ACHN (cell line): ENCODE measurements at regions not wholly inside any gene's neighbourhood (a gene's known extent, or its start where the extent isn't known, plus 50 kb on each side); places are given as distances from the start of the nearest gene placed in this dataset.
"Not testable (repeated sequence)": the region's sequence is repeated elsewhere in the genome, so short reads cannot be mapped to it uniquely, and the experiment has no call there.

Experiments used
- DNase-seq: peaks from one replicate; pipeline ENCODE4 v3.0.0-alpha.2; 2015
- in situ Hi-C: cut with HindIII; loops from 2 replicates; pipeline ENCODE4 v1.10.0; 2017; ENCODE audit warnings: low sequenced_read_pairs, low pct_ligation_motif_present, low pct_unique_long_range_greater_than_20kb

DNA sequence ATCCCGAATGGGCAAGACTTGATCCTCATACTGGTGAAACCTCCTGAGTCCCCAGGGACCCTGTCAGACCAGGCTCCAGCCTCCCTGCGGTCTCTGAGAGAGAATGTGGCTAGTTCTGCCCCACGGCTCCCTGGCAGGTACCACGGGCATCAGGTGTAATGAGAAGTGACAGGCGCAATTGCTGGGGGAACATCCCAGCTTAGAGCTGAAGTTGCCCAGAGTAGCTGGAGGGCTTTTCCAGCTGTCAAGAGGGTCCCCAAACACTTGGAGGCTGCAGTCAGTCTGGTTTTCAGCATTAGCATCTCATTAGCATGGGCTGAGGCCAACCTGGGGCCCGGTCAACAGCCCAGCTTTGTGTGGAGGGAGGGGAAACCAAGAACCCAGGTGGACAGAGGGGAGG, 100.0 kb upstream of the TMEM132E start:
- DNase-seq, result no peak
- in situ Hi-C loops, result no loop called here

DNA sequence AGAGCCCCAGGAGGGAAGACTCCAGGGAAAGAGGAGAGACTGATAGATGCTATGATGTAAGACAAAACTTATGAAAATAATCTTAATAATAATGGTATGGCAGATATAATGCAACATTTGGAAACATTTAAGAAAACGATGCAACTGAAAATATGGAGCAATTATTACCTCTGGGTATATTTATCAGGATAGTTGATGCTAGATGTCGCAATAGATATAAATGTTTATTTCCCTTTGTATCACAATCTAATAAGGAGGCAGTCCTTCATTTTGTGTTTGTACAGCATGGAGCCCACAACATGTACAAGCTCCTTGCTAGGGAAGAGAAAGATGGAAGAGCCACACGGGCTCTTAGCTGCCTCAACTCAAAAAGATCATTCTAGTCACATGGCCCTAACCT, 101.1 kb upstream of the TMEM132E start:
- DNase-seq, result no peak
- in situ Hi-C loops, result no loop called here

DNA sequence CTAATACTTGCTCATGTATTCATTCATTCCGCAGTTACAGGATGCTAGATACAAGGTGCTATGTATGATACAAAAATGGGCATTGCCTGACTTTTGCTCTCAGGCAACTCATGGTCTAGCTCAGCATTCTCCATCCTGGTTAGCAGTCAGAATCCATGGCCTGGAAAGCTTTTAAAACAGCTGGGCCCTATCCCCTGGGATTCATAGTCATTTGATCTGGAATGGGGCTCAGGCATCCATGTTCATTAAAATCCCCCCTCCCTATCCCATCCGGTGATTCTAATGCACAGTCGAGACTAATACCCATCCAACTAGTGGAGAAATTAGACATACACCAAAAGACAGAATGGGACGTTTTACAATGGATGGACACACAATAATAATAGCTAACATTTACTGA, 104.1 kb upstream of the TMEM132E start:
- in situ Hi-C loops, result no loop called here
- DNase-seq, result no peak

DNA sequence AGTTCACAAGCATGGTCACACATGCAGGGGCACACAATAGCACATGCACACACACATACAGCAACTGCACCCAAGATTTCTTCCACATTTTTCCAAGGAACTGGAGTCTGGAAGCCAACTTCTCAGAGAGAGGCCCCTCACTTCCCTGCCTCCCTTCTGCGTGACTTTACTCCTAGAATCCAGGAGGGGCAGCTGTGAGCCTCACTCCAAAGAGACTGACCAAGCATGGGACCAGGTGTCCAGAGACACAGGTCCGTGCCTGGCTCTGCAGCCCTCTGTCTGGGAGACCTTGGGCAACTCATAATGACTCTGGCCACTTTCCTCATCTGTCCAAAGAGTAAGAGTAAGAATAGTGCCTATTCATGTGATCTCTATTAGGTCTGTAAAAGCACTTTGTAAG, 104.7 kb upstream of the TMEM132E start:
- in situ Hi-C loops, result no loop called here
- no peak for DNase-seq

DNA sequence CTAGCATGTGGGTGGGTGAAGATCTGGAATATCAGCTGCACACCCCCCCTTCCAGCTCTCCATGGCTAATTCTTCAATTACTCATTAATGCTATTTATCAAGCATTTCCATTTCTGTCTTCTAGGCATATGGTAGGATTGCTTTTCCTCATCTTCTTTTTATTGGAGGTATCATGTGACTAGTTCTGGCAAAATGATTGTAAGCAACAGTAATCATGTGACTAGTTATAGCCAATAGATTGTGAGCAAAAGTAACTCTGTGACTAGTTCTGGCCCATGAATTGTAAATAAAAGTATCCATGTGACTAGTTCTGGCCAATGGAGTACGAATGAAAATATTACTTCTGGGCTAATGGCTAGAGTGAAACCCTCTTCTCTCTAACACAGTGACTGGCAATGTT, 107.0 kb upstream of the TMEM132E start:
- no peak for DNase-seq
- in situ Hi-C loops, result no loop called here

DNA sequence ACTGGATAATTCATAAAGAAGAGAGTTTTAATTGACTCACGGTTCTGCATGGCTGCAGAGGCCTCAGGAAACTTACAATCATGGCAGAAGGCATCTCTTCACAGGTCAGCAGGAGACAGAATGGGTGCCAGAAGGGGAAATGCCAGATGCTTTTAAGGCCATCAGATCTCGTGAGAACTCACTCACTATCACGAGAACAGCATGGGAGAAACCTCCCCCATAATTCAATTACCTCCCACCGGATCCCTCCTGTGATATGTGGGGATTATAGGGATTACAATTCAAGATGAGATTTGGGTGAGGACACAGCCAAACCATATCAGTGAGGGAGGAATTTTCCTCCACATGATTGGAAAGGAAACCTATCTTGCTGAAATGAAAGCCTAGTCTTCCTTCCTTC, 108.1 kb upstream of the TMEM132E start:
- in situ Hi-C loops, DNase-seq: not testable (repeated sequence)

DNA sequence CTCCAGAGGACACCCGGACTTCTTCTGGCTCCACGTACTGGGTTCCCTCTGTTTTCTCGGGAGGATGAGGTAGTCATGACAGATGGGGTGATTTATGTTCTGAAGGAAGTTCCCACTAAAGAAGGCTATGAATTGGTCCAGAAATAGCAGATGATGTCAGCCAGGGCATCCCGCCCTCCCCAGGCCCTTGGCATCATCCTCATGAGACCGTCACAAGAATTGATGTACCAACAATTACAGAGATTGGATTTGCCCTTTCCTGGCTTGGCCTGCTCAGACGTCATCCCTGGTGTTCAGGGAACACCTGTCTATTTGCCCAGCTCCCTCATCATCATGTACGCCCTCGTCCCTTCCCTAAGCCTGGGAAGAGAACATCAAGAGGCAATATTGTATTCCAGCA, 102.8 kb upstream of the CCL1 start:
- no peak for DNase-seq
- in situ Hi-C loops, result no loop called here

DNA sequence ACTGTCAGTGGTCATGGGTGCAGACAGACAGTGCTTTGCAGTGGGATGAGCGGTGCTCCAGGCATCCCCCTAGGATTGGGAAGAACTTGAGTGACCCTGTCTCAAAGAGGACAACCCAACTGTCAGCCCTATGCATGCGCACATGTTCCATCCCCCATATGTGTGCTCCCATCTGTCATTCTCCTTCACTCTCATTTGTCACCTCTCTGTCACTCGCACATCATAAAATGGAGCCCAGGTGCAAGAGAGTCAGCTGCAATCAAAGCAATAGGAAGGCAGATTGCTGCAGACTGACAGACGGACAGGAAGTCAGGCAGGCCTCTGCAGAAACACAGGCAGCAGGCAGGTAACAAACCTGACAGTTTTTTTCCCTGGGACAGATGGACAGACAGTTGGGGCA, 101.8 kb upstream of the CCL1 start:
- no peak for DNase-seq
- in situ Hi-C loops, result no loop called here

DNA sequence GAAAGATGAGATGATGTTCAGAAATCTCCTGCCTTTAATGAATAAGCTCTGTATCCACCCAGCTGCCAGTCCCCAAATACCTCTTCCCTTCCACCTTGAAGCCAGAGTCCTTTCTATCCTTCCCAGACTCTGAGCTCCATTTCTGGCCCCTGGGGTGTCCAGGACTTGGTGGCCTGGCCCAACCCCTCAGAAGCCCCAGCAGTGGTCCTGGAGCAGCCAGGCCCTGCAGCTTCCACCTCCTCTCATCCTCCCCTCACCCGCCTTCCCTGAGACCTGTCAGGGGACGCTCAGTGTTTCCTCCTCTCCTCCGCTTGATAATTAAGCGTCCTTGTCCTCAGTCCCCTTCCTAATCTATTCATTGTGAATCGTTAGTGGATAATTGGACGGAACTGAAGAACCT, 95.2 kb upstream of the CCL1 start:
- in situ Hi-C loops, result no loop called here

DNA sequence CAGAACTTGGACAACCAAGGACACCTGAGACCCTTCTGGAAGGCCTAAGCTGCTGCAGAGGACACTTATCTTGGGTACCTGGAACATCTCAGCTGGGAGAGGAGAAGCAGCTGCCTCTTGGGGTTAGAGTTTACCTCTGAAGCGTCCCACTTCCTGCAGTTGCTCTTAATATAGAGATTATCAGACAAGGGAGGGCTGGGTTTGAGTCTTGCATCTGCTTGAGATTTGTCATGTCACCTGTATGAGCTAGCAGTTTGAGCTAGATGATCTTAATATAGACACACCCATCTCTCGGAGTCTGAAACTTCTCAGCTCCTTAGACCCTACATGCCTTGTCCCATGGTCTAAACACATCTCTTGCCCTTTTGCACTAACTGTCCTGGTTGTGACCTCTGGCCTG, 93.1 kb upstream of the CCL1 start:
- in situ Hi-C loops, result no loop called here

More for the DNA sequence above, 95.2 kb upstream of the CCL1 start:
- no peak for DNase-seq

DNA sequence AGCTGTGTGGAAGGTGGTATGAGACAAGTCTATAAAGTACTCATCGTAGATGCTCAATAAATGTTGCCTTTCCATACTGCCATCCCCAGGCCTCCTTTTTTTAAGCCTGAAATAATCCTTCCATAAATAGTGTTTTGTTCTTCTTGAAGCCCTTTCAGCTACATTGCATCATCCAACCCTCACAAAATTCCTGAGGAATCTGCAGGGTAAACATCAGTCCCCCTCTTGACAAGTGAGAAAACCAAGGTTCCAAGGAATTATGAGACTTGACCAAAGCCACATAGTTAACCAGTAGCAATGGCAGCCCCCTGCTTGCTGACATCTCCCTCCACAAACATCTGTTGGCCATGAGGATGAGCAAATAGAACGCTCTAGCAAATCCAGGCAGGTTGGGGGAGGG, 89.7 kb upstream of the CCL1 start:
- DNase-seq, result no peak
- in situ Hi-C loops, result no loop called here

More for the DNA sequence above, 93.1 kb upstream of the CCL1 start:
- no peak for DNase-seq

DNA sequence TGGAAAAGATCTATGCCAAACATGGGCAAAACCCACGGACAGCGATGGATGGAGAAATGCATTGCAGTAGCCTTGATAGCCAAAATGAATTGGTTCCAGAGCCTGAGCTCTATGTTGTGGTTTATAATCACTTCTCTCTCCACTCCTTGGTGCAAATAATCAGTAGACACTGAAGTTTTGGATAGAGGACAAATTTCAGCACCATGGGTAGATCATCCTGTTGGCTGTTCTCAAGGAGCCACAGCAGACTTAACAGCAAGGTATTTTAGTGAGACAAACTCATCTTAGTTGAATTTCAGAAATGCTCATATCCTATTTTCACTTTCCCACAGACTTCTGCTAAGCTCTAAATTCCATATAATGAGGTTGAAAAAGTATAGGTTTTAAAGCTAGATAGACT, 88.3 kb upstream of the CCL1 start:
- in situ Hi-C loops, result no loop called here
- DNase-seq, result no peak

DNA sequence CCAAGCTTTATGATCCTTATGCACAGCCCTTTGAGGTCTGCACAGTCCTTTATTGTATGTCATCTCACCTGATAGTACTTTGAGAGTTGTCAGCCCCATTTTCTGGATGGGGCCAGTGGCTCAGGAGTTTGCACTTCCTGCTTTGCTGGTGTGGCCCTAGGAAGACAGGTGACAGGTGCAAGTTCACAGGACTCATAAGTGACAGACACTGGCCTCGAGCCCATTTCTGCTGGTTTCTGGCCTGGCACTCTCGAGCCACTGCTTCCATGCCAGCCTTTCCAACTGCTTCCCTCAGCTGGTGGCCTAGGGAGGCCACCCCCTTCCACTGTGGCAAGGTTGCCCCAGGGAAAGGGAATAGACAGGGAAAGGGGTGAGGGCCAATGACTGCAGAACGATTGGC, 84.4 kb upstream of the CCL1 start:
- in situ Hi-C loops, result no loop called here
- no peak for DNase-seq

DNA sequence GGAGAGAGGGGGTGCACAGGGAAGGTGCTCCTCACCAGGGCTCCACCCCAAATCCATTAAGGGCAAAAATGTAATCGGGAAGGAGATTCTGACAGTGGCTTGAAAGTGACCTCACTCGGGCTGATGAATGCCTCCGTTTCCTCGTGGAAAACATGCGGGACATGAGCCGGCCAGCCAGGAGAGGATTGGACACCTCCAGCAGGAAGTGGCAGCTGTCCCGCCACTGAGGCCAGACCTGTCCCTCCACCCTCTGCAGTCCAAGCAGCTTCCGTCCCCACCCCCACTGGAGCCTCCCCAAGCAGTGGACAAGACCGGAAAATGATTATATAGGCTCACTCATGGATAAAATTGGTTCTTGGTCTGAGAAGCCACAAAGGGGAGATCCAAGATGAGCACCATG, 82.1 kb upstream of the CCL1 start:
- DNase-seq, result no peak
- in situ Hi-C loops, result no loop called here

DNA sequence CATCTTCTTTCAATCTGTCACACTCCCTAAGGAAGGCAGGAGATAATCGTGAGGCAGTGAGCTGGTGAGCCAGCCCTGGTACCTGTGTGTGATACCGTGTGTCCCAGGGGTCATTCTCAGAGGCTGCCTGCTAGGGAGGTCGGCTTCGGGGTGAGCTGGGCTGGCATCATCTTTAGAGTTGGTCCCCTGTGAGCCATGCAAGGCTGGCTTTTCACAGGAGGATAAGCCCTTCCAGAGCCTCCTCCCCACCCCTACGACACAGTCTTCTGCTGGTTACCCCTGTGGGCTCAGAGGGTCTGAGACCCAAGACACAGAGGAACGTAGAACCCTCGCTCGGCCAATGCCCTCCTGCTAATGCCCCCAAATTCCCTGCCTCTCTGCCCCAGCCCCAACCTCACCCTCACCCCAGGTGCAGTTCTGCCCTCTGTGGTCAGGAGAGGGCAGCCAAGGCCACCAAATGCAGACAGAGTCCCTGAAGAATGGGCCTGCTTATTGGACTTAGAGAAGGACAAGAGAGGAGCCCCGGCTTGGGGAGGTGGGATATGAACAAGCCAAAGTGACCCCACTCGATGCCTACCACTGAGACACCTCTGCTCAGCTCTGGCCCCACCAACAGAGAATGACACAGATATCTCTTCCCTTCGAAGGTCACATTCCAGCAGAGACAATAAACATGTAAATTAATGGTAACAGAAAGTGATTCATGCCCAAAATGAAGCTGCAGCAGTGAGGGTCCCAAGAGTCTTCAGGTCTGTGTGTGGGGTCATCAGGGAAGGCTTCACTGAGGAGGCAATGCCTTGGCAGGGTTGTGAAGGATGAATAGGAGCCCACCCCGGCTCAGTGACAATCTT, 80.8 kb upstream of the CCL1 start:
- in situ Hi-C loops, result no loop called here
- DNase-seq, result peak; percentile 25

DNA sequence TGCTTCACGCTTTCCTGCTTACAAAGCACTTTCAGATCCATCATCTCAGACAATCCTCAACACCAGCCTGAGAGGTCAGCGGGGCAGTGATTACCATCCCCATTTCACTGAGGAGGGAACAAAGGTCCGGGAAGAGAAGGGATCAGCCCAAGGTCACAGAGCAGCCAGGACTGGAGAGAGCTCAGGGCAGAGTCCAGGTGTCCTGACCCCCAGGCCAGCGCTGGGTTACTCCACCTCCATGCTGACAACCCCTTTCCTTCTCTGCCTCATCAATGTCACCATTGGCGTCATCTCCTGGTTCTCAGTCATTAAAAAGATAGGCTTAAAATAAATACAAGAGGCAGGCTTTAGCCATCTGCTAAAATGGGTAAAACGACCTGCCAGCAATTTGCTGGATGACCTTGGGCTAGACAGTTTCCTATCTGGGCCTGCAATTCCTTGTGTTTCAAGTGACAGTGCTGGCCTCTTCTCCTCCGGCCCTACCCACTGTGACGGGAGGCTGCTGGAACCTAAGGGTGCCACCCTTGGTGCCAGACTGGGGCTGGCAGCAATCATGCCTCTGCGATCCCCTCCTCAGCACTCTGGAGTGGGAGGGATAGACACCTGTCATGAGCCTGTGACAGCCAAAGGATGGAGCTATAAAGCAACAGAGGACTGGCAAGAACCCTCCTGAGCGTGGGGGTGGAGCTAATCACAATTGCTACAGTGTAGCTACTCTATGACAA, 79.5 kb upstream of the CCL1 start:
- DNase-seq, result no peak
- in situ Hi-C loops, result no loop called here

DNA sequence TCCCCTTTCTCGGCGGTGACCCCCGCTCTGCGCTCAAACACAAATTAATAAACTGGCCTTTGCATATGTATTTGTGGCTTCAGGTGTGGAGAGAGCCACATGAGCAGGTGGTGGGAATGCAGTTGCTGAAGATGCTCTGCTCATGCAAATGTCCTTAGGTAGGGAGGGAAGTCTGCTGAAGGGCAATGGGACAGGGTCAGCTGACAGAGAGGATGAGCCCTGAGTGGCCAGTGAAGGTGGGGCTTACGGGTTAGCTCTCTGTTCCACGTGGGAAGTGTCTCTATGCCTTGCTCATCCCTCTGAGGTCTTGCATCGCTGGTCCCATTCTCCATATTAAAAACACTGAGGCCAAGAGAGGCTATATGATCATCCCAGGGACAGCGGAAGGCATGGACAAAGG, 74.2 kb upstream of the CCL1 start:
- no peak for DNase-seq
- in situ Hi-C loops, result no loop called here

DNA sequence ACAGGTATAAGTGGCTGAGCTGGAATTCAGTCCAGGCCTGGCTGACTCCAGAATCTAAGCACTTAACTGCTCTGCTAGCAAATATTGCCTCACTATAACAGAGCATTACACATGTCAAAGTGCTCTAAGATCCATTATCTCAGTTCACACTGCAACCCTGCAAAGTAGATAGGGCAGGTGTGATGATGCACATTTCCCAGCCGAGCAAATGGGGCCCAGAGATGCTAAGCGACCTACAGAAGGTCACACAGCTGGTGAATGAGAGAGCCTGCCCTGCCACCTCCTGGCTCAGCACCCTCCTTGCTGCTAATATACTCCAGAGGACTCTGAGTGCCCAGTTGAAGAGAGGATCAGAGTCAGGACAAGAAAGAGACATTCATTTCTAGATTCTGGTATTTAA, 73.6 kb upstream of the CCL1 start:
- DNase-seq, result no peak
- in situ Hi-C loops, result no loop called here

DNA sequence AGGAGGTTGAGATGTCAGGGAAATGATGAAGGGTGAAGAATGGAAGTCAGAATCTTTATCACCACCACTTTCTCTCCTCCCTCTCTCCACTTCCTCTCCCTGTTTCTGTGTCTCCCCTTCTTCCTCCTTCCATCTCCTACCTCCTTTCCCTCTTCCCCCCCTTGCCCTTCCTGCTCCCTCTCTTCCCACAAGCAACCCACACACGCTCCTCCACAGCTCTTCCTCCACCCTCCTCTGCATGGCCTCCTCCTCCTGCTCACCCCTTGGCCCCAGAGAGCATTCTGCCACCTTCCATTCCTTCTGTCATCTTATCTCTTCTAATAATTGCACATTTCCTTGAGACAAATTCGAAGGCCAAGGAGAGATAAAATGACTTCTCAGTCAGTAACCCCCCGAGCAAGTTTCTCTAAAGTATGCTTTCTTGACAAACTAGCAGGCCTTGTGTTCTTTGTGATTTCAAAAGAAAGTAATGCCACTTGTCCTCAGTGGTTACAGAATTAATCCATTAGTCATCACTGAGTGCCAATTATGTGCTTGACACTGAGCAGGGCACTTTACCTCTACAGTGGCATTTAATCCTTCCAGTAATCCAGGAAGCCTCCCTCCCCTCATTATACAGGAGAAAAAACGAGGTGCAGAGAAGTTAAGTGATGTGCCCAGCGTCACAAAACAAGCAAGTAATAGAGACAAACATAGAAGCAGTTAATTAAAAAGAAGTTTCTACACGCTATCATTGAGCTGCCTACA, 72.3 kb upstream of the CCL1 start:
- in situ Hi-C loops, result no loop called here

More for the DNA sequence above, 72.3 kb upstream of the CCL1 start:
- no peak for DNase-seq
